GM12878 (cell line): ENCODE measurements at regions not wholly inside any gene's neighbourhood (a gene's known extent, or its start where the extent isn't known, plus 50 kb on each side); places are given as distances from the start of the nearest gene placed in this dataset.

Experiments
- CHD4 ChIP-seq: fragments of 200-600 bp; sonication (generic); IDR thresholded peaks from 2 replicates; pipeline ENCODE4 v1.6.1; 2016; ENCODE audit warnings: mild to moderate bottlenecking
- KDM1A ChIP-seq: fragments of 200-600 bp; sonication (generic); IDR thresholded peaks from 2 replicates; pipeline ENCODE4 v1.6.1; 2016; ENCODE audit warnings: borderline replicate concordance
- SMARCA5 ChIP-seq: fragments of 450-650 bp; IDR thresholded peaks from 2 replicates; pipeline ENCODE4 v1.6.1; 2017; ENCODE audit warnings: mild to moderate bottlenecking
- YY1 ChIP-seq: IDR thresholded peaks from 2 replicates; pipeline ENCODE4 v1.6.1; 2011; ENCODE audit warnings: low read depth, mild to moderate bottlenecking, low read length
- TF ChIP-seq, protein P1 (sequence below), 3 experiments: IDR thresholded peaks in 2 of 3; conservative IDR thresholded peaks in 1 of 3; 2 replicates each; pipeline ENCODE4 v1.5.1; 2011; ENCODE audit warnings: low read depth in 3 of 3, low read length in 3 of 3, mild to moderate bottlenecking in 3 of 3, control low read depth in 2 of 3, moderate library complexity in 2 of 3, inconsistent platforms in 1 of 3, mixed read lengths in 1 of 3; ENCODE audit not compliant: control insufficient read depth in 2 of 3, insufficient read depth in 1 of 3; ENCODE audit errors: extremely low read depth in 1 of 3
- TF ChIP-seq, protein P2 (sequence below): fragments of 450-650 bp; IDR thresholded peaks from 2 replicates; pipeline ENCODE4 v1.6.1; 2016; ENCODE audit warnings: mild to moderate bottlenecking
- TF ChIP-seq, protein P3 (sequence below): IDR thresholded peaks from 2 replicates; pipeline ENCODE4 v1.6.1; 2011; ENCODE audit warnings: low read depth, low read length, improper control_type of control experiment, borderline replicate concordance

DNA sequence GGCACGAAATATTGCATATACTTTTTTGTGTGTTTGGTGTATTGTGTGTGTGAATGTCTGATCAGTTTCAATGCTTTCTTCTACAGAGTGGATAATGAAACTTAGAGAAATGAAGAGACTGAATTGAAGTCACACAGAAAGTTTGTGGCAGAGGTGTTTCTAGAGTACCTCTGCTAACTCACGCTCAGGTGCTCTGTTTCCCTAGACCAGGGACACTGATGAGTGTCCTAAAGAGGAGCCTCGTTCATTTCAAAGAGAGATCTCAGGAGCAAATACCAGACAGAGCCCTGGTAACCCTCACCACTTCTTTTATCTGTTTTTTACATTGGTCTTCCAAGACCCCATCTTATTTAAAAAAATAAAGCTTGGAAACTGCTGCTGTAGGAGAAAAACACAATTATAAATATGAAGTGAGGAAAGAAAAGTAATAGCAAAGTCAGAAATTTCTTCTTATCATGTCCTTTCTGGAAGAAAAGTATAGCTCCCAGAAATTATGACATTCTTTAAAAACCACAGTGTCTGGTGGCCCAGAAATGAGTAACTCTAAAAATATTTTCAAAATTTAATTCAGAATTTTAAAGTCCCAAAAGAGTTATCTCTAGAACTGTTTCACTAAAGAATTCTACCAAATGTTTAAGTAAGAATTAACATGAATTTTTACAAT, 720.6 kb downstream of the RFPL4B start:
- no peak for TF ChIP-seq SMARCA5
- TF ChIP-seq, protein P1, sequence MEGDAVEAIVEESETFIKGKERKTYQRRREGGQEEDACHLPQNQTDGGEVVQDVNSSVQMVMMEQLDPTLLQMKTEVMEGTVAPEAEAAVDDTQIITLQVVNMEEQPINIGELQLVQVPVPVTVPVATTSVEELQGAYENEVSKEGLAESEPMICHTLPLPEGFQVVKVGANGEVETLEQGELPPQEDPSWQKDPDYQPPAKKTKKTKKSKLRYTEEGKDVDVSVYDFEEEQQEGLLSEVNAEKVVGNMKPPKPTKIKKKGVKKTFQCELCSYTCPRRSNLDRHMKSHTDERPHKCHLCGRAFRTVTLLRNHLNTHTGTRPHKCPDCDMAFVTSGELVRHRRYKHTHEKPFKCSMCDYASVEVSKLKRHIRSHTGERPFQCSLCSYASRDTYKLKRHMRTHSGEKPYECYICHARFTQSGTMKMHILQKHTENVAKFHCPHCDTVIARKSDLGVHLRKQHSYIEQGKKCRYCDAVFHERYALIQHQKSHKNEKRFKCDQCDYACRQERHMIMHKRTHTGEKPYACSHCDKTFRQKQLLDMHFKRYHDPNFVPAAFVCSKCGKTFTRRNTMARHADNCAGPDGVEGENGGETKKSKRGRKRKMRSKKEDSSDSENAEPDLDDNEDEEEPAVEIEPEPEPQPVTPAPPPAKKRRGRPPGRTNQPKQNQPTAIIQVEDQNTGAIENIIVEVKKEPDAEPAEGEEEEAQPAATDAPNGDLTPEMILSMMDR (IDR thresholded peaks at IDR 0.05 in 2 of 3, conservative IDR thresholded peaks at IDR 0.05 in 1 of 3; ENCODE audit: control insufficient read depth in 2 of 3, extremely low read depth in 1 of 3, insufficient read depth in 1 of 3, low read depth in 3 of 3, low read length in 3 of 3): no peak
- TF ChIP-seq KDM1A: no peak
- TF ChIP-seq CHD4: no peak
- TF ChIP-seq YY1: no peak
- TF ChIP-seq, protein P2, sequence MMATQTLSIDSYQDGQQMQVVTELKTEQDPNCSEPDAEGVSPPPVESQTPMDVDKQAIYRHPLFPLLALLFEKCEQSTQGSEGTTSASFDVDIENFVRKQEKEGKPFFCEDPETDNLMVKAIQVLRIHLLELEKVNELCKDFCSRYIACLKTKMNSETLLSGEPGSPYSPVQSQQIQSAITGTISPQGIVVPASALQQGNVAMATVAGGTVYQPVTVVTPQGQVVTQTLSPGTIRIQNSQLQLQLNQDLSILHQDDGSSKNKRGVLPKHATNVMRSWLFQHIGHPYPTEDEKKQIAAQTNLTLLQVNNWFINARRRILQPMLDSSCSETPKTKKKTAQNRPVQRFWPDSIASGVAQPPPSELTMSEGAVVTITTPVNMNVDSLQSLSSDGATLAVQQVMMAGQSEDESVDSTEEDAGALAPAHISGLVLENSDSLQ: no peak
- TF ChIP-seq, protein P3, sequence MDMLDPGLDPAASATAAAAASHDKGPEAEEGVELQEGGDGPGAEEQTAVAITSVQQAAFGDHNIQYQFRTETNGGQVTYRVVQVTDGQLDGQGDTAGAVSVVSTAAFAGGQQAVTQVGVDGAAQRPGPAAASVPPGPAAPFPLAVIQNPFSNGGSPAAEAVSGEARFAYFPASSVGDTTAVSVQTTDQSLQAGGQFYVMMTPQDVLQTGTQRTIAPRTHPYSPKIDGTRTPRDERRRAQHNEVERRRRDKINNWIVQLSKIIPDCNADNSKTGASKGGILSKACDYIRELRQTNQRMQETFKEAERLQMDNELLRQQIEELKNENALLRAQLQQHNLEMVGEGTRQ: no peak
